HepG2 (cell line): ENCODE measurements at regions not wholly inside any gene's neighbourhood (a gene's known extent, or its start where the extent isn't known, plus 50 kb on each side); places are given as distances from the start of the nearest gene placed in this dataset.
"Not testable (repeated sequence)": the region's sequence is repeated elsewhere in the genome, so short reads cannot be mapped to it uniquely, and the experiment has no call there.

Source experiments
- DPF2 ChIP-seq: sonication (generic); formaldehyde crosslinking; IDR thresholded peaks from 2 replicates; pipeline ENCODE4 v1.4.0; 2020; ENCODE audit warnings: mild to moderate bottlenecking, low read depth, missing genetic modification reagents, borderline replicate concordance
- FOSL2 ChIP-seq: sonication (generic); formaldehyde crosslinking; IDR thresholded peaks from 2 replicates; pipeline ENCODE4 v1.4.0; 2020; ENCODE audit warnings: missing genetic modification reagents
- FOXK1 ChIP-seq: sonication (generic); formaldehyde crosslinking; IDR thresholded peaks from 2 replicates; pipeline ENCODE4 v1.4.0; 2020; ENCODE audit warnings: low read depth, missing genetic modification reagents, borderline replicate concordance
- FOXK2 ChIP-seq: fragments of 450-650 bp; IDR thresholded peaks from 2 replicates; pipeline ENCODE4 v1.6.1; 2016
- HMG20A ChIP-seq: IDR thresholded peaks from 2 replicates; pipeline ENCODE4 v1.6.1; 2016; ENCODE audit warnings: borderline replicate concordance
- KDM1A ChIP-seq: IDR thresholded peaks from 2 replicates; pipeline ENCODE4 v1.6.1; 2016; ENCODE audit warnings: missing compliant biosample characterization
- MIXL1 ChIP-seq: IDR thresholded peaks from 2 replicates; pipeline ENCODE4 v1.6.1; 2016
- NONO ChIP-seq, 2 experiments: fragments of 450-650 bp in 1 of 2; sonication (generic) in 1 of 2; formaldehyde crosslinking in 1 of 2; IDR thresholded peaks in 1 of 2; conservative IDR thresholded peaks in 1 of 2; 2 replicates each; pipeline versions ENCODE4 v1.6.1 to v1.8.0; 2017 to 2022; ENCODE audit warnings: mild to moderate bottlenecking in 1 of 2, missing genetic modification reagents in 1 of 2, moderate library complexity in 1 of 2
- NR2F1 ChIP-seq, 2 experiments: fragments of 450-650 bp in 1 of 2; formaldehyde crosslinking in 1 of 2; IDR thresholded peaks; 2 replicates each; pipeline versions ENCODE4 v1.5.0 to v1.6.1; 2016 to 2020; ENCODE audit warnings: mild to moderate bottlenecking in 1 of 2, missing compliant biosample characterization in 1 of 2, missing genetic modification reagents in 1 of 2, moderate library complexity in 1 of 2
- PITX1 ChIP-seq: sonication (generic); formaldehyde crosslinking; IDR thresholded peaks from 2 replicates; pipeline ENCODE4 v1.5.1; 2020; ENCODE audit warnings: mild to moderate bottlenecking, missing genetic modification reagents
- SALL1 ChIP-seq: sonication (generic); formaldehyde crosslinking; IDR thresholded peaks from 2 replicates; pipeline ENCODE4 v1.8.0; 2022; ENCODE audit warnings: mild to moderate bottlenecking, missing genetic modification reagents
- TBX2 ChIP-seq: sonication (generic); formaldehyde crosslinking; IDR thresholded peaks from 2 replicates; pipeline ENCODE4 v1.5.0; 2020; ENCODE audit warnings: missing genetic modification reagents, mild to moderate bottlenecking, borderline replicate concordance
- ZEB1 ChIP-seq: IDR thresholded peaks from 2 replicates; pipeline ENCODE4 v1.6.1; 2012; ENCODE audit warnings: mild to moderate bottlenecking, low read depth, inconsistent platforms; ENCODE audit not compliant: insufficient replicate concordance
- ZMYM4 ChIP-seq: sonication (generic); formaldehyde crosslinking; IDR thresholded peaks from 2 replicates; pipeline ENCODE4 v1.8.1; 2023; ENCODE audit warnings: mild to moderate bottlenecking, missing genetic modification reagents
- ZNF264 ChIP-seq: sonication (generic); formaldehyde crosslinking; IDR thresholded peaks from 2 replicates; pipeline ENCODE4 v1.4.0; 2020; ENCODE audit warnings: missing genetic modification reagents
- ZNF335 ChIP-seq: sonication (generic); formaldehyde crosslinking; IDR thresholded peaks from 2 replicates; pipeline ENCODE4 v1.4.0; 2020; ENCODE audit warnings: missing genetic modification reagents
- ZNF556 ChIP-seq: sonication (generic); formaldehyde crosslinking; IDR thresholded peaks from 2 replicates; pipeline ENCODE4 v1.4.0; 2020; ENCODE audit warnings: mild to moderate bottlenecking, missing genetic modification reagents, borderline replicate concordance
- ZNF652 ChIP-seq: IDR thresholded peaks from 2 replicates; pipeline ENCODE4 v1.6.1; 2016; ENCODE audit warnings: low read depth, borderline replicate concordance
- TF ChIP-seq, protein P1 (sequence below): IDR thresholded peaks from 2 replicates; pipeline ENCODE4 v1.6.1; 2012; ENCODE audit warnings: inconsistent platforms
- TF ChIP-seq, protein P2 (sequence below): sonication (generic); formaldehyde crosslinking; IDR thresholded peaks from 2 replicates; pipeline ENCODE4 v1.4.0; 2020; ENCODE audit warnings: mild to moderate bottlenecking, missing genetic modification reagents, borderline replicate concordance

DNA sequence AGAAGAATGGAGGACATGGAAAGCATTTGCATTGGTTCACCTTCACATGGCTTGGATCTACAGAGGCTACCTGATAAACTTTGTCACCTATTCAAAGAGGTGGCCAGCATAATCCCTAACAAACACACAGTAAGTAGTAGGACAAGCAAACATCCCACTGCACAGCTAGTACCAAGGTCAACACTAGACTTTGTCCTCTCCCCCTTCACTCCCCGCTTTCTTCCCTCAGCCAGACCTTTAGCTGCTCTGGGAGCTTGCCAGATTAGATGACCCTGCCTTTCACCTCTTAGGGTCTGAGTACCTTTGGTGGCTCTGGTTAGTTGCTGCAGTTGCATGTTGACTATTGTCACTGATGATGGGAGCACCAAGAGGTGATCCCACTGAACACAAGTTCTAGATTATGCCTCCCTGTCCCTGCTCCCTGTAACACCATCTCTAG lies 211.3 kb downstream of the CCDC74A start (continued):
- TF ChIP-seq SALL1 (CRISPR knock-in tag) (peak; percentile 84), NONO (CRISPR knock-in tag; conservative IDR thresholded peaks at IDR 0.05) (peak; percentile 56), ZEB1 (peak; percentile 91), NR2F1 (CRISPR knock-in tag; IDR thresholded peaks at IDR 0.05) (peak; percentile 83 to 89), FOXK1 (peak; percentile 65; the same call in 1 of the 2 replicates), ZNF556 (CRISPR knock-in tag) (peak; percentile 27; the same call in 1 of the 2 replicates), TBX2 (peak; percentile 96), ZMYM4 (CRISPR knock-in tag) (peak; percentile 87), HMG20A (CRISPR knock-in tag) (peak; percentile 78; the same call in 1 of the 2 replicates), ZNF264 (peak; percentile 88), FOSL2 (CRISPR knock-in tag) (peak; percentile 38), FOXK2 (peak; percentile 50; the same call in 1 of the 2 replicates), ZNF652 (CRISPR knock-in tag) (peak; percentile 41; the same call in 1 of the 2 replicates), ZNF335 (CRISPR knock-in tag) (0 out of 2 replicates have a peak, but pooled peaks have one; percentile 25), KDM1A (CRISPR knock-in tag) (peak; percentile 84), DPF2 (0 out of 2 replicates have a peak, but pooled peaks have one; percentile 41), PITX1 (peak; percentile 97), MIXL1 (CRISPR knock-in tag) (peak; percentile 41; the same call in 1 of the 2 replicates)
- not testable (repeated sequence) for TF ChIP-seq NONO (IDR thresholded peaks at IDR 0.05)
- TF ChIP-seq, protein P1, sequence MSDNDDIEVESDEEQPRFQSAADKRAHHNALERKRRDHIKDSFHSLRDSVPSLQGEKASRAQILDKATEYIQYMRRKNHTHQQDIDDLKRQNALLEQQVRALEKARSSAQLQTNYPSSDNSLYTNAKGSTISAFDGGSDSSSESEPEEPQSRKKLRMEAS: peak; percentile 73
- TF ChIP-seq, protein P2, sequence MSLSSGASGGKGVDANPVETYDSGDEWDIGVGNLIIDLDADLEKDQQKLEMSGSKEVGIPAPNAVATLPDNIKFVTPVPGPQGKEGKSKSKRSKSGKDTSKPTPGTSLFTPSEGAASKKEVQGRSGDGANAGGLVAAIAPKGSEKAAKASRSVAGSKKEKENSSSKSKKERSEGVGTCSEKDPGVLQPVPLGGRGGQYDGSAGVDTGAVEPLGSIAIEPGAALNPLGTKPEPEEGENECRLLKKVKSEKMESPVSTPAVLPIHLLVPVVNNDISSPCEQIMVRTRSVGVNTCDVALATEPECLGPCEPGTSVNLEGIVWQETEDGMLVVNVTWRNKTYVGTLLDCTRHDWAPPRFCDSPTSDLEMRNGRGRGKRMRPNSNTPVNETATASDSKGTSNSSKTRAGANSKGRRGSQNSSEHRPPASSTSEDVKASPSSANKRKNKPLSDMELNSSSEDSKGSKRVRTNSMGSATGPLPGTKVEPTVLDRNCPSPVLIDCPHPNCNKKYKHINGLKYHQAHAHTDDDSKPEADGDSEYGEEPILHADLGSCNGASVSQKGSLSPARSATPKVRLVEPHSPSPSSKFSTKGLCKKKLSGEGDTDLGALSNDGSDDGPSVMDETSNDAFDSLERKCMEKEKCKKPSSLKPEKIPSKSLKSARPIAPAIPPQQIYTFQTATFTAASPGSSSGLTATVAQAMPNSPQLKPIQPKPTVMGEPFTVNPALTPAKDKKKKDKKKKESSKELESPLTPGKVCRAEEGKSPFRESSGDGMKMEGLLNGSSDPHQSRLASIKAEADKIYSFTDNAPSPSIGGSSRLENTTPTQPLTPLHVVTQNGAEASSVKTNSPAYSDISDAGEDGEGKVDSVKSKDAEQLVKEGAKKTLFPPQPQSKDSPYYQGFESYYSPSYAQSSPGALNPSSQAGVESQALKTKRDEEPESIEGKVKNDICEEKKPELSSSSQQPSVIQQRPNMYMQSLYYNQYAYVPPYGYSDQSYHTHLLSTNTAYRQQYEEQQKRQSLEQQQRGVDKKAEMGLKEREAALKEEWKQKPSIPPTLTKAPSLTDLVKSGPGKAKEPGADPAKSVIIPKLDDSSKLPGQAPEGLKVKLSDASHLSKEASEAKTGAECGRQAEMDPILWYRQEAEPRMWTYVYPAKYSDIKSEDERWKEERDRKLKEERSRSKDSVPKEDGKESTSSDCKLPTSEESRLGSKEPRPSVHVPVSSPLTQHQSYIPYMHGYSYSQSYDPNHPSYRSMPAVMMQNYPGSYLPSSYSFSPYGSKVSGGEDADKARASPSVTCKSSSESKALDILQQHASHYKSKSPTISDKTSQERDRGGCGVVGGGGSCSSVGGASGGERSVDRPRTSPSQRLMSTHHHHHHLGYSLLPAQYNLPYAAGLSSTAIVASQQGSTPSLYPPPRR (CRISPR knock-in tag): peak; percentile 84
